Loucy (cell line): ENCODE measurements at regions not wholly inside any gene's neighbourhood (a gene's known extent, or its start where the extent isn't known, plus 50 kb on each side); places are given as distances from the start of the nearest gene placed in this dataset.

Experiments
- CTCF ChIP-seq: fragments of 200-600 bp; sonication (generic); conservative IDR thresholded peaks from 2 replicates; pipeline ENCODE4 v1.5.1; 2014; ENCODE audit warnings: mild to moderate bottlenecking, antibody characterized with exemption, low read length
- EZH2phosphoT487 ChIP-seq: fragments of 200-600 bp; IDR thresholded peaks from 2 replicates; pipeline ENCODE4 v1.6.1; 2018; ENCODE audit warnings: antibody characterized with exemption, mild to moderate bottlenecking, moderate library complexity, borderline replicate concordance

- no peak for TF ChIP-seq CTCF
- no peak for TF ChIP-seq EZH2phosphoT487
Measured at GRCh38 chr5:97425511-97425910, 242.5 kb upstream of the RIOK2 start.
